ENCODE measurements at regions not wholly inside any gene's neighbourhood (a gene's known extent, or its start where the extent isn't known, plus 50 kb on each side); places are given as distances from the start of the nearest gene placed in this dataset.

DNA sequence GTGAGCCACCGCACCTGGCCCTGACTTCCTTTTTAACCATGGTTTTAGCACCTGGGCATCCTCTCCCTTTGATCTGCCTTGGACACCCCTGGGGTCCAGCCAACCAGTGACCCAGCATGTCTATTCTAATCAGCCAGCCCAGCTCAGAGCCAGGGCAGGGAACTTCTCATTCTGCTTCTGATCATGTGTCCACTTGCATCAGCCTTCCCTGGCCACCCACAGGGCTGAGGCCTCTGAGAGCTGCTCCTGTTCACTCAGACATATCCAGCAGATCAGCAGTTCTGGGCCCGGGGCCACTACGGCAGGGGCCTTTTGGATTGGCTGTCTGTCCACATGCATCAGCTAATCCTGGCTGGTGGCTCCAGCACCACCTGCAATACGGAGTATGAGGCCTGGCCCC lies 117.9 kb upstream of the MAP1LC3B2 start:
- H3K9ac ChIP-seq (ENCODE audit: low read depth, low read length) = no peak overlapping the region
- ATAC-seq (ENCODE audit: low read depth) = peak; percentile 41; the same call in 1 of the 2 replicates
- no peak overlapping the region for H4K5ac ChIP-seq (ENCODE audit: low read depth, low read length)
- H2BK5ac ChIP-seq (ENCODE audit: low read depth, low read length, poor library complexity, severe bottlenecking) = no peak overlapping the region
- no peak overlapping the region for H3K14ac ChIP-seq (replicated peaks; ENCODE audit: low read depth, low read length)
- no peaks in the 10 kb centered on the region for H3K36me3 ChIP-seq (ENCODE audit: control insufficient read depth, insufficient read depth, low read length)
- H3K79me1 ChIP-seq (ENCODE audit: low read depth in 1 of 2, low read length in 2 of 2) = no peaks in the 10 kb centered on the region
- dilution Hi-C loops (cut with HindIII; ENCODE audit: low sequenced_read_pairs, unreplicated experiment) (no loop called here), in situ Hi-C loops (cut with MboI; ENCODE audit: low sequenced_read_pairs) (no loop called here), intact Hi-C loops (cut with micrococcal nuclease) (no loop called here)
- no peak overlapping the region for H3K4me3 ChIP-seq (ENCODE audit: insufficient read depth, low read depth, low read length)
- H3K27me3 ChIP-seq (ENCODE audit: control insufficient read depth, insufficient read depth, low read length) = no peaks in the 10 kb centered on the region
- H3K9me1 ChIP-seq (ENCODE audit: insufficient read depth, low read length) = no peaks in the 10 kb centered on the region; the same call in 1 of the 2 replicates
- no peak overlapping the region for H3K4me2 ChIP-seq (ENCODE audit: low read depth, low read length)
- BruUV-seq (replicated peaks) = no TSS peak
- H2AK9ac ChIP-seq (replicated peaks; ENCODE audit: low read depth, low read length, poor library complexity) = no peak overlapping the region
- H2AK5ac ChIP-seq (ENCODE audit: low read depth, low read length) = no peak overlapping the region
- no peaks in the 10 kb centered on the region for H3K9me3 ChIP-seq (ENCODE audit: control insufficient read depth, insufficient read depth, low read length)
- H3K56ac ChIP-seq (ENCODE audit: extremely low read depth, insufficient read depth, low read length) = no peak overlapping the region
- no peaks in the 10 kb centered on the region for H4K20me1 ChIP-seq (ENCODE audit: insufficient read depth, low read length)
- no peak overlapping the region for H2BK120ac ChIP-seq (ENCODE audit: low read depth, low read length)
- WGBS, 2 experiments (ENCODE audit: extremely low coverage in 2 of 2, insufficient read length in 1 of 2) = 44% methylated on average over 2 of the region's 4 CpGs; no CpG with 5 or more reads in 1 of the 2 experiments
- H3K4me1 ChIP-seq (ENCODE audit: control insufficient read depth, insufficient read depth, low read length) = peaks cover 3% of the 10 kb centered on the region
- H2BK15ac ChIP-seq (ENCODE audit: low read depth, low read length) = no peak overlapping the region
- no peak overlapping the region for H3K18ac ChIP-seq (ENCODE audit: low read depth, low read length)
- no peak overlapping the region for H4K8ac ChIP-seq (ENCODE audit: low read depth in 2 of 2, low read length in 2 of 2)
- peak; percentile 30 for DNase-seq
- H4K91ac ChIP-seq (ENCODE audit: insufficient read depth, low read depth, low read length) = no peak overlapping the region
- CTCF ChIA-PET = interaction anchor here (0.7 kb wide), 1 partner anchor 11 kb away, joined by 4 read pairs; no protein-coding TSS in a partner anchor
- H2BK20ac ChIP-seq (ENCODE audit: low read depth, low read length) = no peak overlapping the region
- no peak overlapping the region for H3K4ac ChIP-seq (ENCODE audit: low read depth, low read length)
- H3K23ac ChIP-seq (ENCODE audit: low read depth, low read length) = no peak overlapping the region
- POLR2A ChIA-PET (ENCODE audit: unreplicated experiment) = no interaction called here
- TF ChIP-seq MAZ (IDR thresholded peaks at IDR 0.05; ENCODE audit: borderline replicate concordance, low read depth, low read length) (no peak), RFX5 (IDR thresholded peaks at IDR 0.05; ENCODE audit: low read depth, low read length) (no peak), MAFK (IDR thresholded peaks at IDR 0.05; ENCODE audit: low read depth, low read length) (no peak), RAD21 (IDR thresholded peaks at IDR 0.05; ENCODE audit: low read length) (no peak), RCOR1 (IDR thresholded peaks at IDR 0.05; ENCODE audit: insufficient replicate concordance, low read length) (no peak), POLR2A (IDR thresholded peaks at IDR 0.05; ENCODE audit: low read depth, low read length) (no peak), FOS (IDR thresholded peaks at IDR 0.05; ENCODE audit: low read depth, low read length) (no peak), CEBPB (IDR thresholded peaks at IDR 0.05; ENCODE audit: low read depth, low read length) (no peak), NFE2L2 (IDR thresholded peaks at IDR 0.05; ENCODE audit: low read depth, low read length) (no peak), SMC3 (IDR thresholded peaks at IDR 0.05; ENCODE audit: low read depth, low read length) (no peak)
- TF ChIP-seq, protein P1, sequence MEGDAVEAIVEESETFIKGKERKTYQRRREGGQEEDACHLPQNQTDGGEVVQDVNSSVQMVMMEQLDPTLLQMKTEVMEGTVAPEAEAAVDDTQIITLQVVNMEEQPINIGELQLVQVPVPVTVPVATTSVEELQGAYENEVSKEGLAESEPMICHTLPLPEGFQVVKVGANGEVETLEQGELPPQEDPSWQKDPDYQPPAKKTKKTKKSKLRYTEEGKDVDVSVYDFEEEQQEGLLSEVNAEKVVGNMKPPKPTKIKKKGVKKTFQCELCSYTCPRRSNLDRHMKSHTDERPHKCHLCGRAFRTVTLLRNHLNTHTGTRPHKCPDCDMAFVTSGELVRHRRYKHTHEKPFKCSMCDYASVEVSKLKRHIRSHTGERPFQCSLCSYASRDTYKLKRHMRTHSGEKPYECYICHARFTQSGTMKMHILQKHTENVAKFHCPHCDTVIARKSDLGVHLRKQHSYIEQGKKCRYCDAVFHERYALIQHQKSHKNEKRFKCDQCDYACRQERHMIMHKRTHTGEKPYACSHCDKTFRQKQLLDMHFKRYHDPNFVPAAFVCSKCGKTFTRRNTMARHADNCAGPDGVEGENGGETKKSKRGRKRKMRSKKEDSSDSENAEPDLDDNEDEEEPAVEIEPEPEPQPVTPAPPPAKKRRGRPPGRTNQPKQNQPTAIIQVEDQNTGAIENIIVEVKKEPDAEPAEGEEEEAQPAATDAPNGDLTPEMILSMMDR (conservative IDR thresholded peaks at IDR 0.05; ENCODE audit: low read depth, low read length) = no peak
- TF ChIP-seq, protein P2, sequence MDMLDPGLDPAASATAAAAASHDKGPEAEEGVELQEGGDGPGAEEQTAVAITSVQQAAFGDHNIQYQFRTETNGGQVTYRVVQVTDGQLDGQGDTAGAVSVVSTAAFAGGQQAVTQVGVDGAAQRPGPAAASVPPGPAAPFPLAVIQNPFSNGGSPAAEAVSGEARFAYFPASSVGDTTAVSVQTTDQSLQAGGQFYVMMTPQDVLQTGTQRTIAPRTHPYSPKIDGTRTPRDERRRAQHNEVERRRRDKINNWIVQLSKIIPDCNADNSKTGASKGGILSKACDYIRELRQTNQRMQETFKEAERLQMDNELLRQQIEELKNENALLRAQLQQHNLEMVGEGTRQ (IDR thresholded peaks at IDR 0.05; ENCODE audit: low read depth, low read length) = no peak
- TF ChIP-seq, protein P3, sequence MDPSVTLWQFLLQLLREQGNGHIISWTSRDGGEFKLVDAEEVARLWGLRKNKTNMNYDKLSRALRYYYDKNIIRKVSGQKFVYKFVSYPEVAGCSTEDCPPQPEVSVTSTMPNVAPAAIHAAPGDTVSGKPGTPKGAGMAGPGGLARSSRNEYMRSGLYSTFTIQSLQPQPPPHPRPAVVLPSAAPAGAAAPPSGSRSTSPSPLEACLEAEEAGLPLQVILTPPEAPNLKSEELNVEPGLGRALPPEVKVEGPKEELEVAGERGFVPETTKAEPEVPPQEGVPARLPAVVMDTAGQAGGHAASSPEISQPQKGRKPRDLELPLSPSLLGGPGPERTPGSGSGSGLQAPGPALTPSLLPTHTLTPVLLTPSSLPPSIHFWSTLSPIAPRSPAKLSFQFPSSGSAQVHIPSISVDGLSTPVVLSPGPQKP (IDR thresholded peaks at IDR 0.05; ENCODE audit: borderline replicate concordance, low read depth, low read length) = no peak
- no peak overlapping the region for H3K27ac ChIP-seq (ENCODE audit: insufficient read depth, low read length)
- no peak overlapping the region for H2AFZ ChIP-seq (replicated peaks; ENCODE audit: low read length, poor library complexity)

All from IMR-90 (cell line).